Fibroblast of peridontal ligament (primary cell): ENCODE measurements at regions not wholly inside any gene's neighbourhood (a gene's known extent, or its start where the extent isn't known, plus 50 kb on each side); places are given as distances from the start of the nearest gene placed in this dataset.
"Not testable (repeated sequence)": the region's sequence is repeated elsewhere in the genome, so short reads cannot be mapped to it uniquely, and the experiment has no call there.

Source experiments
- DNase-seq: peaks from one replicate; pipeline ENCODE4 v3.0.0-alpha.2; 2010; ENCODE audit errors: extremely low read depth

DNA sequence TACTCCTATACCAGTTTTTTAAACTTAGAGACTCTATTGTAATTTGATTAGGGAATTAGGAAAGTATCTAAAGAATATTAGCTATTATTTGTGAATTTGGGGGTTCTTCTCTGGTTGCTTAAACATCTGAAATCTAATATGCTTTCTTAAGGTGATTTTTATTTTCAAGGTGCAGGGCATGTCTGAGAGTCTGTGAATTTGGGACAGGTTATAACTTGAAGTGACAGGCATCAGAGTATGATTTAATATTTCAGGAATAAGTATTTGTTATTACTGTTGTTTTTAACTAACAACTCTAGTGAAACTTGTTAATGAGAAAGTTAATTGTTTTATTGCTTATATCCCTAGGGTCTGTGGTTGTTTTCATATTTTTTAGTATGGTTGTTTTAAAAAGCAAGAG lies 321.6 kb upstream of the EPHA3 start:
- DNase-seq = no peak

DNA sequence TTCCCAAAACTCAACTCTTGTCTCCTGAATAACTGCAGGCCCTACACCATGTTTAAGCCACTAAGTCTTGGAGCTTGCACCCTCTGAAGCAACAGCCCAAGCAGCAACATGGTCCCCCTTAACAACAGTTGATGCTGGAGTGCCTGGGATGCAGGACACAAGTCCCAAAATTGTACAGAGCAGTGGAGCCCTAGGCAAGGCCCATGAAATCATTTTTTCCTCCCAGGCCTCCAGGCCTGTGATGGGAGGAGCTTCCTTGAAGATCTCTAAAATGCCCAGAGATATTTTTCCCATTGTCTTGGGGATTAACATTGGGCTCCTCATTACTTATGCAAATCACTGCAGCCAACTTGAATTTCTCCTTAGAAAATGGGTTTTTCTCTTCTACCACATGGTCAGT lies 311.9 kb upstream of the EPHA3 start:
- no peak for DNase-seq

DNA sequence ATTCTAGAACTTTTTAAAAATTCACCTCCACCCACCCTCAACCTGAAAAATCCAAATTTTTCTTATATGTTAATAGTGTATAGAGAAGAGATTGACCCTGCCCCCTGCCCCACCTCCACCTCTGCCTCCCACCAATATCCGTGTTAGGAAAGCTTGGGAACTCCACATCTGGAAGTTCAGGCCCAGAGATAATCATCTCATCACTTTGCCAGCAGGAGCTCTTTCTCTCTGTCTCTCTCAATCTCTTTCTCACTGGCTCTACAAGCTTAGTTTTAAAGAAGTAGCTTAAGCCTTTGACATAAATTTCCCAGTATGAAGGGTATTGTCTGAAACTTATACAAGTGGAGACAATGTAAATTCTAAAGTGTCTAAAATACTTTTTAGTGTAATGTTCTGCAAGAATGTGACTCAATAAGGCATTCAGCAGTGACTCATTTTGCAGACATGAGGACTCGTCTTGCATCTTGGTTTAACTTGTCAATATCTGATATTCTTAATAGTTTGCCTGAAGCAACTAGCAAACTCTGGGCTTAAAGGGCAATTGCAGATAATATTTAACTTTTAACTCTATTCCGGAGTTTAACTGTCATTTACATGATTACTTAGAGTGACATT lies 299.8 kb upstream of the EPHA3 start:
- DNase-seq = peak; percentile 76

DNA sequence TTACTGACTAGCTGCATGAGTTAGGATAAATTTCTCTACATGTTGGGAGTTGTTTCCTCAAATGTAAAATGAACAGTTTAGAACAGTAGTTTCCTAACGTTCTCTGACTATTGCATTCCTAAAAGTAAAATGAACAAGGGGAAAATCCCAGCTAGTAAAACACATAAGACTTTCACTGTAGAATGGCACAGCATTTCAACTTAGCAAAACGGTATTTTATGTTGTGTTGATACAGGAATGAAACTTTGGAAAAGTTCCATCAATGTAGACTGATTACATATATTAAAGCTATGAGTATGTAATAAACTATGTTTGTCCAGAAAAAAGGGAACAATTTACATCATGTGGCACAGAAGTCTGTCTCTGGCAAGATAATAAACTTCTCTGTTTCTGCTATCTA lies 297.4 kb upstream of the EPHA3 start:
- DNase-seq = peak; percentile 45

DNA sequence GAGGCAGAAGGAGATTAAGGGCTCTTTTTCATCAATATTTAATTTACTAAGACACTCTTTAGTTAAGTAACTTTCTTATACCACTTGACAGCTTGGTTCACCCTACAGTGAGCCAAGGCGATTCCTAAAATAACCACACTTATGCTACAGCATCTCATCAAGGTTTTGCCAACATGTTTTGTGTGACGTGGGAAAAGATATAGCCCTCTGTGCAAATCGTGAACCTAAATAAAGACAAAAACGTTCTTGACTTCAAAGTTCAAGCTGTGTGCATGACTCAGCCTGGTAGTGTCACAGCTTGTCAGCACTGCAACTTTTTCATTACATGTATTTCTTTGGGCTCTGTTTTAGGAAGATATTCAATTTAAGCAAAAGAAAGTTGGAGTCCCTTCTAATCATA lies 297.0 kb upstream of the EPHA3 start:
- peak; percentile 32 for DNase-seq

DNA sequence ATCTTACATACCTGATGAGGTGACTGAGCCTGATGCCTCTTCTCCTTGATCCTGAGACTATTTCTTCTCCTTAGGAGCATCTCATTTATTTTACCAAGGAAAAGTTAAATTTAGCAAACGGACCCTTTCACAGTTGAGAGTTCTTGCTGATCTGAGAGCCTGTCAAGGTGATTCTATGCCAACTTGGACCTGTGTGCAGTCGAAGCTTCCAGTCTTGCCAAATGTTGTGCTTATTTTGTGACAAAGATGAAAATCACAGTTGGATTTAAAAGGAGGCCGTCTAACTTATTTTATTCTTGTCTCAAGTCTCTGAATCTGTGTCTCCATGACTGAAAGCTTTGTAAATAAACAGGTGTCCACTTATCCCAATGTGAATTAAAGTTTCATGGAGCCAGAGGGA lies 296.3 kb upstream of the EPHA3 start:
- no peak for DNase-seq

DNA sequence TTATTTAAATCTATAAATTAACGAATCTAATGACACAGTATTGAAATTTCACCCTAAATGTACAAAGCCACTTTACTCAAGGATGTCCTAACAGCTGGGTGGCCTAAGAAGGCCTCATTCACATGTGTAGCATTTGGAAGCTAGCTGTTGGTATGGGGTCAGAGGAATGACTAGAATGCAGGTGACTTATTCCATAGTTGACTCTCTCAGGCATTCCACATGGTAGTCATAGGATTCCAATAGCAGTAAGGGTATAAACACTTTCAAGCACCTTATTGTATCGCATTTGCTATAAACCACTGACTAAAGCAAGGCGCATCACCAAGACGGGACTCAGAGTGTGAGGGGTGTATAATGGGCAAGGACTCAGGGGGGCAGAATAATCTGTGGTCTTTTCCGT lies 294.8 kb upstream of the EPHA3 start:
- DNase-seq = no peak

DNA sequence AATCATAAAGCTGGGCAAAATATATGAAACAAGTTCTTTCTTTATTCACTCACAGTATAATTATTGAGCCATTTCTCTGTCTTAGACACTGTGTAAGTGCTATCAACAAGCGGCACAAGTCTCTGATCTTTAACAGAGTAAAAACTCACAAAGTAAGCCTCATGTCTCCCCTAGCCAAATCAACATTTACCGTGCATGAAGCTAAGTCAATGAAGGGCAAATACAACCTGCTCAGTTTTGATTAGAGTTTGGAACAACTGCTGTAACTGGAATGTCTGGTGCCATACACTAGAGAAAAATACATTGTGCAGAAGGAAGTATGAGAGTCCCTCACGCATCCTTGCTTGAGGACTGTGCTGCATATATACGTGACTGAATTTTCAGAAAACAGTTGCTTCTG lies 291.0 kb upstream of the EPHA3 start:
- DNase-seq = no peak

DNA sequence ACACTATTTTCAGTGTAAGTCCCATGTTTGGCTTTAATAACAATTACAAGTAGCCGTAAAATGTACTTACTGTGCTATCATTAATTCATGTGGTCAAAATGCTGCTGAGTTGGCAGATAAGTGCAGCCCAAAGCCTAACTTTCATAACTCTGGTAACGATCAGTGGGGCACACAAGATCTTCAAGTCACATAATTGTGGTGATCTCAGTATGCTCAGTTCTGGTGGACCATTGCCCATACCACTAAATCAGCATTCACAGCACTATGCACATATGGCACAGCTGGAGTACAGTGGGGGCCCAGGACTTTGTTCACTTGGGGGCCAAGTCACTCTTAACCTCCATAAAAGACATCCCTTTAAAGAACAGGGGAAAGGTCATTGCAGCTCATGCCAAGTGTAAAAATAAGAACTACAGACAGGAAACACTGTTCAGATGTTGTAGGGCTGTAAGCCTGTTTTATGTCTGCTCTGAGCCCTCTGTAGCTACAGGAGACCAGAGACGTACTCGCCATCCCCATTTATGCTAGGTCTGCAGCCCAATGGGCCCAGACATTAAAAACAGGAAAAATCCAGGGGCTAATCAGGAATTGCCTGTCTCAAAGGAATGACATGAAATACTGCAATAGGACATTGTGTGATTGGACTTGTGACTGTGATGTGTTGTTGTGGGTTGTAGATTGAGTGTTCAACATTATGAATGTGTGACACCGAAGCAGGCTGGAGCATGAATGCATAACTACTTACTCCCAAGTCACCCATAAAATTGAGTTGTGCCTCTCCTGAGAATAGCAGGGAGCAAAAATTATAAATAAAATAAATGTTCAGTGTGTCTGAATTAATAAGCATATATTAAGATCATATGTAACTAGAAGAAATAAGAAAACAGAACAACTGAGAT lies 282.5 kb upstream of the EPHA3 start:
- peak; percentile 12 for DNase-seq

DNA sequence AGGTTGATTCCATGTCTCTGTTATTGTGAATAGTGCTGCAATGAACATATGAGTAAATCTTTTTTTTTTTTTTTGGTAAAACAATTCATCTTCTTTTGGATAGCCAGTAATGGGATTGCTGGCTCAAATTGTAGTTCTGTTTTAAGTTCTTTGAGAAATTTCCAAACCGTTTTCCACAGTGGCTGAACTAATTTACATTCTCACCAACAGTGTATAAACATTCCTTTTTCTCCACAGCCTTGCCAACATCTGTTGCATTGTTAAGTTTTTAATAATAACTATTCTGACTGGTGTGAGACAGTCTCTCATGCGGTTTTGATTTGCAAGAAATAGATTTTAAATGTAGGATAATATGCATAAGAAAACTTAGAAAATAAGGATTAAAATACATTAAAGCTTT lies 279.0 kb upstream of the EPHA3 start:
- DNase-seq = peak; percentile 65

DNA sequence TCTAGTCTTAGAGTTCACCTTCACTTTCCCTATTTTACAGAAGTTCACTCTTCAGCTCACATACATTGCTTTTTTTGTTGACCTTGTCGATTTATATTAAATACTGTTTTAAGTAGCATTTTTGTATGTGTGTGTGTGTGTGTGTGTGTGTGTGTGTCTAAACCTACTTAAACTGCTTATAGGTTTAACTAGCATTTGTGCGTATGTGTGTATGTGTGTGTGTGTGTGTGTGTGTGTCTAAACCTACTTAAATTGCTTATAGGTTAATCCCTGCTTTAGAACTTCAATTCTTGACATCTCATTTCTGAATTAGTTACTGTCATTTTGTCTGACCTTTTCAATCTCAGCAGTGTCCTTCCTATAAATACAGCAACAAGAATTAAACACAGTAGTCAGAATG lies 254.8 kb upstream of the EPHA3 start:
- no peak for DNase-seq

DNA sequence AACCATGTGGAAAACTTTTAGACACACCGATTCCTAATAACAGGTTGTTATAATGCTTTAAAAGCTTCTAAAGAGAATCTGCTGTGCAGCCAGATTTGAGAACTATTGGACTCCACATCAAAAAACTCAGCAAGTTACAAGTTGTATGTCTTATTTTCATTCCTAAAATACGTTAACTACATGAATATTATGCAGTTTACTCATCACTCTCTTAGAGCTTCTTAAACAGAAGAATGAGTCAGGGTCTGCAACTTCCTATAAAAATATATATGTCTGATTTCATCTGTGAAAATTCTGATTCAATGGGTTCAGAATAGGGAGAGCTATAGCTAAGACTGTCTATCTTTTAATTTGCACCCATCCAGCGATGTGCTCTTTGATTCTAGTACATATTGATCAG lies 244.2 kb upstream of the EPHA3 start:
- peak; percentile 4 for DNase-seq

DNA sequence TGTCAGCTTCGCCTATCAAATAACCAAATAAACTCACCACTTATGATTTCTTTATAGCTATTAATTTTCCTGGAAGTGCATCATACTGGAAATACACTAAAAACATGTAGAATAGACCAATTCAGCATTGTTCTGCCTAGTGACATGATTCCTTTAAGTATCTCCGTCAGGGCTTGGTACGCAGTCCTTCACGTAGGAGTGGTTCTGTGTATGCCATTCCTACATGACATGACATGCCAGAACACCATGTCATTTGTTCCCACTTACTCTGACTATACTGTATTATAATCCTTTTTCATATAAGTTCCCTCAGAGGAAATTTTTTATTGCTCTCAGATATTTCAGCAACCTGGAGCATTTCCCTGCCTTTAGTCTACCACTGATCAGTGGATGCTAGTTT lies 230.7 kb upstream of the EPHA3 start:
- DNase-seq = no peak

DNA sequence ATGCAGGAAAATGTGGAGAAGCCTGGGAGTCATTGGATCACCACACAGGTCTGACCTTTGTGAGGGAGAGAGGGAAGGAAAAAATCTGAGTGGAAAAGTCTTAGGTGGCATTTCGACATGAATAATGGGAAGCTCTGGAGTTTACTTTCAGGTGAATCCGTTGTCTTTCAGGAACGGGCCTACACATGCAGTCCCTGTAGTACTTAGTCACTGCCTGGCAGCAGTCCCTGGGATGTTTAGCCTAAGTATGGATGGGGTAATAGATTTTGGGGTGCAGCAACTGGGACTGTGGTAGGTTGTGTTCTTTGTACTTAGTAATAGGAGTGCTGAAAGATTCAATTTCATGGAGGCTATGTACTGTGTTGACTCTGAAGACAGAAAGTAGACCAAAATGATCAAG lies 227.5 kb upstream of the EPHA3 start:
- no peak for DNase-seq

DNA sequence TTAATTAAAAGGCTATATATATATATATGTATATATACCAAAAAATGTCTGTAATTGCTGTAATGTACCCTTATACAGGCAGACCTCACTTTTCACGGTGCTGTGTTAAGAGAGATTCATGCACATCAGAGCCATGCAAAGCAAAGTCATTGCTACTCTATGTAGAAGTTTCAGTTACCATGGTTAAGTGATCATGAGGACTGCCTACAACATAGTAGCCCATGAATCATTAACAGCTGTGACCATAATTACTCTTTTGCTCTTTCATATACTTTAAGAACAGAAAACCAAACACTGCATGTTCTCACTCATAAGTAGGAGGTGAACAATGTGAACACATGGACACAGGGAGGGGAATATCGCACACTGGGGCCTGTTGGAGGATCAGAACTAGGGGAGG lies 225.3 kb upstream of the EPHA3 start:
- DNase-seq = no peak

DNA sequence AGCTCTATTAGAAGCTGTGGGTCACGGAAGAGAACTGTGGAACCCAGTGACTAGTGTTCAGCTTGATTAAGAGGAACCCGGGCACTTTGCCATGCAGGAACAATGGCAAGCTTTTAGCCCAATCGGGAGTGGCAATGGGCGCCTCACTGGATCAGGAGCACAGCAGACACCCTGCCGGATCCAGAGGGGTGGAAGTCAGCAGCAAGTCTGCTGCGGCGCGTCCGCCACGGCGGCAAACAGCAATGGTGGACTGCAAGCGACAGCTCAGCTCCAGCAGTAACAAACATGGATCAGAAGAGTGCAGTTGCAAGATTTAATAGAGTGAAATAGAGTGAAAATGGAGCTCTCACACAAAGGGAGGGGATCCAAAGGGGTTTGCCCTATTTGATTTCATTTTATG lies 220.8 kb upstream of the EPHA3 start:
- not testable (repeated sequence) for DNase-seq

DNA sequence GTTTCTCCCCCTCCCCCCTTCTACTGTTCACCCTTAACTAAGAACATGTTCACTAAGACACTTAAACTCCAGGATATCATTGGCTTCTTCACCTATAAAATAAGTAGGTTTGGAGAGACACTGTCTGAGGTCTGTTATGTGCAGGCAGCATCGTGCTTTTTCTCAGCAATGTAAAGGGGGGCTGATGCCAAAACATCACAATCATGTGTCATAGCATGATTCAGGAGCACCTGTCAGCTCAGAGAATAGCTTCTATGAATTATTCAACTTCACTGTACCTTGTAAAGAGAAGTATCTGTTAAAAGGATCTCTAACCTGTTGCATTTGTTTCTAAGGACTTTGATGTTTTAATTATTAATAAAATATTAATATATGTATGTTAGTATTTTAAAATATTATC lies 211.4 kb upstream of the EPHA3 start:
- DNase-seq = no peak

DNA sequence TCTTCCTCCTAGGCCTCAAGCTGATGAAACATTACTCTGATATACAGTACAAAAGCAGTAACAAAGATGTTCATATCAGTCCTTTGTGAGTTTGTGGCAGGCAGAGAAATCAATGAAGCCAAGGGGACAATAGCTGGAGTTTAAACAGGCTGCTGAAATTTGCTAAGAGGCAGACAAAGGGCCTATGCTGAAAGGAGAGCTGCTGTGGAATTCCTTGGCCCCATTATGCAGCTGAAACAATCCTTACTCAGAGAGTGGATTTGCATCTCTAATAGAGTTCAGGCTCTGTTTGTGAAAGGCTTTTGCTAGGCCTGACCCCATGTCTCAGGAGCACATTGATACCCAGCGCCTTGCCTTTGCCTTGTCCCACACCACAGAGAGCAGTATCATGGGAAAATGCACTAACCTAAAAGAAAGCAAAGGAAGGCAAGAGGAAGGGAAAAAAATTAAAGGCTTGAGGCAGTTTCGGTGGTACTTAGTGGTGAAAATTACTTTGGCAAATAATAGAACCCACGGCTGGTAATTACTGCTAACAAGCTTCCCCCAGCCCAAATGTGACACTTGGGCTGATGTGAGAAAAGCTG lies 195.0 kb upstream of the EPHA3 start:
- DNase-seq = no peak

DNA sequence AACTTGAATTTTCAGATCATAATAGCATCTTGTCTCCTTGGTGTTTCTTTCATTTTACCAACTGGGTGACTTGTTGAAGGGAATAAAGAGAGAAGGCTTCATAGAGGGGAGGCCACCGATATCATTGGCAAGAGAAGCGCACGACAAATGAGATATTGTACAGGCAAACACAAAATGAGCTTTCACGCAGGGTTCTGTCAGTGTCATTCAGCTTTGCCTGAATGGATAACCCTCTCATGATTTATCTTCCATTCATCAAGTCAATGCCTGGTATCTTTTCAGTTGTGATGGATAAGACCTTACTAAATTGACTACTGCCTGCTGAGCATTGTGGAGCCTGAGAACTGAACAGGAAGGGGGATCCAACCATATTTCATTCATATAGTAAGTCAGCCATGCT lies 188.6 kb upstream of the EPHA3 start:
- DNase-seq = no peak

DNA sequence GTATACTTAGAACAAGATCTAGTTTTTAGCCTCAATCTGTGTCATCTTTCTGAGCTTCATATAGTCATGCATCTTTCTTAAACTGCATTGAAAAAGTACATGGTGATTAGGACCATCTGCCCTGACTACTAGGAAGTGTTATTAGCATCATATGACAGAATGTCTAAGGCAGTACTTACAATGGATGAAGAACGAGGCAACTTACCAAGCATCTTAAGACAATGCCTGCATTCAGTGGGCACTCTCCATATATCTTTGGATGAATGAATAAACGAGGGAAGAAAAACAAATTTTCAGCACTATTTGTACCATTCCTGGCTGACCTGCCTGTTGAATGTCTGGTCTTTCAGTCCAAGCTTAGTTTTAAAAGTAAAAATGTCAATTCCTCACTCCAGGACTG lies 185.4 kb upstream of the EPHA3 start:
- DNase-seq = no peak

DNA sequence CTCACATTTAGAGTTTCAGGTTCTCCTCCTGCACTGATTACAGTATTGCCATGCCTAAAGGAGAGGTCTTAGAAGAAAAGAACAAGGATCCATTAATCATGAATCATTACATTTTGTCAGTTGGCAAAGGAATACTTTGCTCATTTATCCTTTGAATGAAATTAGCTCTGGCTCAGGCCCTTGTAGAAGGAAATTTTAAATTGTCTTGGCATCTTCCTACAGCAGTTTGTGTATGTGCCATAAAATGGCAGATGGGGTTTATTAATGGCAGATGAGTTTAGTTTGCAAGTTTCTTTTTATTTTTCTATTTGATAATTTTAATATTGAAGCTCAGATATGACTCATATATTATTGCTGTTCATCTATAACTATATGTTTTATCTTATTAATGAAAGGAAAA lies 181.2 kb upstream of the EPHA3 start:
- peak; percentile 4 for DNase-seq

DNA sequence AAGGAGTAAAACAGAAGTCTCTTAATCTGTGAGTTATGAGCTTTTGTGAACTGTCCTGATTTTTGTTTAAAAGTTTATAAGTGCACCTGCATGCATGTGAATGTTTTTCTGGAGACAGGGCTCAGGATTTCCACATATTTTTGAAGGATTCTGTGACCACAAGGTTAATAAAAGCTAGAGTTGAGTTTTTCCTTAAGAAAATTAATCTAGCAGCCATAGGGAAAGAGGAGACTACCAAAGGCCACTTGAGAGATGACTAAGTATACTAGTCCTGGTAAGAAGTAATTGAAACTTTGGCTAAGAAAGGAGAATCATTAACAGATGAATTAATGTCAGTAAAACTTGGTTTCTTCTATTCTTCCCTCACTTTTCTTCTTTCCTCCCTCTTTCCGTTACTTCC lies 176.8 kb upstream of the EPHA3 start:
- peak; percentile 8 for DNase-seq

DNA sequence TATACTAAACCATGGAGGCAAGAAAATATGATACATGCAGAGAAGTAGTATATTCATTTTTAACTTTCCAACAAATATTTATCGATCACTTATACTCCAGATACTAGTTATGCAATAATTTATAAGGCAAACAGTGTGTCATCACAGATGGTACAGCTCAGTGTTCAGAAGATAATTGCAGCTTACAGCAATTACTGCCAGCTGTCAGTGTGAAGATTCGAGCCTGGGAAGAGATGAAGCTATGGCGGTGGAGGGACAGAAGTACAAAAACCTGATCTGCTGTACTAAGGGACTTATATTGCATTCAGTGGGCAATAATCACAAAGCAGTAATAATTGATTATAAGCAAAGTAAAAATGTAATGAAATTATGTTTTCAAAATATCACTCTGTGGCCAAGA lies 170.6 kb upstream of the EPHA3 start:
- no peak for DNase-seq
